ENCODE measurements at regions not wholly inside any gene's neighbourhood (a gene's known extent, or its start where the extent isn't known, plus 50 kb on each side); places are given as distances from the start of the nearest gene placed in this dataset.
"Not testable (repeated sequence)": the region's sequence is repeated elsewhere in the genome, so short reads cannot be mapped to it uniquely, and the experiment has no call there.

GRCh38 chr16:48003206-48003907, 152.4 kb downstream of the ABCC12 start:
- DNase-seq: no peak

GRCh38 chr16:48001324-48001895, 154.4 kb downstream of the ABCC12 start:
- no peak for DNase-seq

- no peak for DNase-seq
These were observed 155.2 kb downstream of the ABCC12 start for GRCh38 chr16:48000622-48001021.

- DNase-seq: no peak
These were observed 156.2 kb downstream of the ABCC12 start for GRCh38 chr16:47999595-47999994.

GRCh38 chr16:47995354-47995753, 160.4 kb downstream of the ABCC12 start:
- no peak for DNase-seq

GRCh38 chr16:47991491-47991890, 164.3 kb downstream of the ABCC12 start:
- no peak for DNase-seq

- DNase-seq: no peak
These were observed 165.1 kb downstream of the ABCC12 start for GRCh38 chr16:47990676-47991075.

- DNase-seq: no peak
These were observed 168.7 kb downstream of the ABCC12 start for GRCh38 chr16:47987136-47987535.

- no peak for DNase-seq
These were observed 169.8 kb downstream of the ABCC12 start for GRCh38 chr16:47986031-47986430.

GRCh38 chr16:47984669-47985068, 171.1 kb downstream of the ABCC12 start:
- DNase-seq: no peak

GRCh38 chr16:47983999-47984580, 171.7 kb downstream of the ABCC12 start:
- DNase-seq: no peak

- DNase-seq: no peak
These were observed 175.6 kb downstream of the ABCC12 start for GRCh38 chr16:47980212-47980611.

- no peak for DNase-seq
These were observed 176.1 kb downstream of the ABCC12 start for GRCh38 chr16:47979616-47980182.

GRCh38 chr16:47979164-47979520, 176.7 kb downstream of the ABCC12 start:
- peak; percentile 67 for DNase-seq

- no peak for DNase-seq
These were observed 177.2 kb downstream of the ABCC12 start for GRCh38 chr16:47978491-47979163.

- no peak for DNase-seq
These were observed 178.0 kb downstream of the ABCC12 start for GRCh38 chr16:47977802-47978201.

- DNase-seq: no peak
These were observed 179.1 kb downstream of the ABCC12 start for GRCh38 chr16:47976636-47977210.

GRCh38 chr16:47974971-47975370, 180.8 kb downstream of the ABCC12 start:
- DNase-seq: not testable (repeated sequence)

GRCh38 chr16:47973552-47973951, 182.2 kb downstream of the ABCC12 start:
- no peak for DNase-seq

GRCh38 chr16:47972246-47972985, 183.4 kb downstream of the ABCC12 start:
- no peak for DNase-seq

GRCh38 chr16:47971225-47971624, 184.6 kb downstream of the ABCC12 start:
- no peak for DNase-seq

- no peak for DNase-seq
These were observed 185.4 kb downstream of the ABCC12 start for GRCh38 chr16:47970291-47970931.
